Retina (tissue), 1 donor: ENCODE measurements at regions not wholly inside any gene's neighbourhood (a gene's known extent, or its start where the extent isn't known, plus 50 kb on each side); places are given as distances from the start of the nearest gene placed in this dataset.
"Not testable (repeated sequence)": the region's sequence is repeated elsewhere in the genome, so short reads cannot be mapped to it uniquely, and the experiment has no call there.

ENCODE experiments used
- DNase-seq: peaks from one replicate; pipeline ENCODE4 v3.0.0-alpha.2; 2016

- DNase-seq: no peak
Observed at GRCh38 chr11:10998674-10999073, 140.8 kb upstream of the ZBED5 start.

- DNase-seq: no peak
Observed at GRCh38 chr11:10996678-10997077, 138.8 kb upstream of the ZBED5 start.

GRCh38 chr11:10993640-10994039, 135.8 kb upstream of the ZBED5 start:
- no peak for DNase-seq

GRCh38 chr11:10993186-10993585, 135.3 kb upstream of the ZBED5 start:
- no peak for DNase-seq

- DNase-seq: no peak
Observed at GRCh38 chr11:10991393-10991792, 133.5 kb upstream of the ZBED5 start.

GRCh38 chr11:10990637-10991193, 132.9 kb upstream of the ZBED5 start:
- DNase-seq: no peak

- DNase-seq: no peak
Observed at GRCh38 chr11:10990160-10990559, 132.3 kb upstream of the ZBED5 start.

- no peak for DNase-seq
Observed at GRCh38 chr11:10986006-10986405, 128.2 kb upstream of the ZBED5 start.

GRCh38 chr11:10984742-10985141, 126.9 kb upstream of the ZBED5 start:
- DNase-seq: no peak

GRCh38 chr11:10984250-10984649, 126.4 kb upstream of the ZBED5 start:
- no peak for DNase-seq

- no peak for DNase-seq
Observed at GRCh38 chr11:10982704-10983510, 125.1 kb upstream of the ZBED5 start.

GRCh38 chr11:10979529-10979928, 121.7 kb upstream of the ZBED5 start:
- no peak for DNase-seq

GRCh38 chr11:10978198-10978597, 120.3 kb upstream of the ZBED5 start:
- DNase-seq: no peak

- no peak for DNase-seq
Observed at GRCh38 chr11:10975287-10975721, 117.5 kb upstream of the ZBED5 start.

- peak; percentile 48 for DNase-seq
Observed at GRCh38 chr11:10973416-10973815, 115.6 kb upstream of the ZBED5 start.

GRCh38 chr11:10970926-10971325, 113.1 kb upstream of the ZBED5 start:
- no peak for DNase-seq

- no peak for DNase-seq
Observed at GRCh38 chr11:10969387-10969786, 111.5 kb upstream of the ZBED5 start.

GRCh38 chr11:10956884-10957283, 99.0 kb upstream of the ZBED5 start:
- DNase-seq: not testable (repeated sequence)

GRCh38 chr11:10955616-10956015, 97.8 kb upstream of the ZBED5 start:
- no peak for DNase-seq

GRCh38 chr11:10954184-10954583, 96.3 kb upstream of the ZBED5 start:
- no peak for DNase-seq

GRCh38 chr11:10952872-10953271, 95.0 kb upstream of the ZBED5 start:
- DNase-seq: no peak

- not testable (repeated sequence) for DNase-seq
Observed at GRCh38 chr11:10947935-10948334, 90.1 kb upstream of the ZBED5 start.

GRCh38 chr11:10946072-10946471, 88.2 kb upstream of the ZBED5 start:
- no peak for DNase-seq

- no peak for DNase-seq
Observed at GRCh38 chr11:10945196-10945595, 87.3 kb upstream of the ZBED5 start.

GRCh38 chr11:10943968-10944367, 86.1 kb upstream of the ZBED5 start:
- DNase-seq: no peak
